ENCODE measurements at regions not wholly inside any gene's neighbourhood (a gene's known extent, or its start where the extent isn't known, plus 50 kb on each side); places are given as distances from the start of the nearest gene placed in this dataset.
"Not testable (repeated sequence)": the region's sequence is repeated elsewhere in the genome, so short reads cannot be mapped to it uniquely, and the experiment has no call there.

DNA sequence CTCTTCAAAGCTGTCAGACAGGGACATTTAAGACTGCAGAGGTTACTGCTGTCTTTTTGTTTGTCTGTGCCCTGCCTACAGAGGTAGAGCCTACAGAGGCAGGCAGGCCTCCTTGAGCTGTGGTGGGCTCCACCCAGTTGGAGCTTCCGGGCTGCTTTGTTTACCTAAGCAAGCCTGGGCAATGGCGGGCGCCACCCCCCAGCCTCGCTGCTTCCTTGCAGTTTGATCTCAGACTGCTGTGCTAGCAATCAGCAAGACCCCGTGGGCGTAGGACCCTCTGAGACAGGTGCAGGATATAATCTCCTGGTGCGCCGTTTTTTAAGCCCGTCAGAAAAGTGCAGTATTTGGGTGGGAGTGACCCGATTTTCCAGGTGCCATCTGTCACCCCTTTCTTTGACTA is 87.7 kb upstream of the DIAPH3 start:
- not testable (repeated sequence) for TF ChIP-seq CTCF (IDR thresholded peaks at IDR 0.05 in 4 of 5, conservative IDR thresholded peaks at IDR 0.05 in 1 of 5); POLR2A (IDR thresholded peaks at IDR 0.05)
